HUES6 (cell line): ENCODE measurements at regions not wholly inside any gene's neighbourhood (a gene's known extent, or its start where the extent isn't known, plus 50 kb on each side); places are given as distances from the start of the nearest gene placed in this dataset.
"Not testable (repeated sequence)": the region's sequence is repeated elsewhere in the genome, so short reads cannot be mapped to it uniquely, and the experiment has no call there.

ENCODE experiments used
- H3K27ac ChIP-seq: 2 replicates; pipeline ENCODE4 v1.7.0; 2013; ENCODE audit warnings: low read depth, mild to moderate bottlenecking, low read length, inconsistent platforms
- H3K27me3 ChIP-seq: 2 replicates; pipeline ENCODE4 v1.6.1; 2013; ENCODE audit warnings: low read length; ENCODE audit not compliant: control insufficient read depth, insufficient read depth
- H3K36me3 ChIP-seq: 2 replicates; pipeline ENCODE4 v1.6.1; 2013; ENCODE audit warnings: low read length; ENCODE audit not compliant: control insufficient read depth, insufficient read depth
- H3K4me1 ChIP-seq: 2 replicates; pipeline ENCODE4 v1.6.1; 2013; ENCODE audit warnings: low read length; ENCODE audit not compliant: control insufficient read depth, insufficient read depth
- H3K4me3 ChIP-seq: 2 replicates; pipeline ENCODE4 v1.5.1; 2013; ENCODE audit warnings: low read depth, low read length
- H3K9ac ChIP-seq: one replicate; pipeline ENCODE4 v1.6.1; 2013; ENCODE audit warnings: mild to moderate bottlenecking, low read length
- H3K9me3 ChIP-seq: 2 replicates; pipeline ENCODE4 v1.6.1; 2013; ENCODE audit warnings: low read depth, low read length; ENCODE audit not compliant: control insufficient read depth, insufficient read depth

- peaks cover 35% of the 10 kb centered on the region for H3K9me3 ChIP-seq
- no peak overlapping the region for H3K27ac ChIP-seq
- no peaks in the 10 kb centered on the region for H3K36me3 ChIP-seq
- H3K4me1 ChIP-seq, result peaks cover 4% of the 10 kb centered on the region; the same call in 1 of the 2 replicates
- no peak overlapping the region for H3K9ac ChIP-seq
- no peaks in the 10 kb centered on the region for H3K27me3 ChIP-seq
- no peak overlapping the region for H3K4me3 ChIP-seq
Observed at GRCh38 chr9:96116275-96117064, 185.5 kb downstream of the HSD17B3 start.

GRCh38 chr9:96115836-96116235 is 186.1 kb downstream of the HSD17B3 start:
- H3K9ac ChIP-seq, result no peak overlapping the region
- no peak overlapping the region for H3K4me3 ChIP-seq
- no peaks in the 10 kb centered on the region for H3K27me3 ChIP-seq
- peaks cover 34% of the 10 kb centered on the region for H3K9me3 ChIP-seq
- H3K4me1 ChIP-seq, result peaks cover 4% of the 10 kb centered on the region; the same call in 1 of the 2 replicates
- no peak overlapping the region for H3K27ac ChIP-seq
- H3K36me3 ChIP-seq, result no peaks in the 10 kb centered on the region

GRCh38 chr9:96113032-96113431 is 188.9 kb downstream of the HSD17B3 start:
- Histone ChIP-seq H3K36me3 (no peaks in the 10 kb centered on the region), H3K27me3 (peaks cover 6% of the 10 kb centered on the region), H3K9ac (no peak overlapping the region), H3K4me1 (peaks cover 4% of the 10 kb centered on the region; the same call in 1 of the 2 replicates), H3K4me3 (no peak overlapping the region), H3K27ac (no peak overlapping the region), H3K9me3 (peaks cover 9% of the 10 kb centered on the region; the same call in 1 of the 2 replicates)

- Histone ChIP-seq H3K4me3 (no peak overlapping the region), H3K4me1 (peaks cover 4% of the 10 kb centered on the region; the same call in 1 of the 2 replicates), H3K27me3 (peaks cover 12% of the 10 kb centered on the region), H3K9ac (no peak overlapping the region), H3K36me3 (no peaks in the 10 kb centered on the region), H3K9me3 (no peaks in the 10 kb centered on the region), H3K27ac (no peak overlapping the region)
Observed at GRCh38 chr9:96109680-96110351, 192.2 kb downstream of the HSD17B3 start.

- Histone ChIP-seq H3K27ac (no peak overlapping the region), H3K9ac (no peak overlapping the region), H3K36me3 (no peaks in the 10 kb centered on the region), H3K9me3 (no peaks in the 10 kb centered on the region), H3K4me1 (peaks cover 4% of the 10 kb centered on the region; the same call in 1 of the 2 replicates), H3K4me3 (no peak overlapping the region), H3K27me3 (peaks cover 12% of the 10 kb centered on the region)
Observed at GRCh38 chr9:96108691-96109380, 193.1 kb downstream of the HSD17B3 start.

GRCh38 chr9:96107436-96107835 is 194.5 kb downstream of the HSD17B3 start:
- Histone ChIP-seq H3K9ac (no peak overlapping the region), H3K27ac (no peak overlapping the region), H3K36me3 (no peaks in the 10 kb centered on the region), H3K27me3 (peaks cover 12% of the 10 kb centered on the region), H3K4me3 (no peak overlapping the region), H3K9me3 (no peaks in the 10 kb centered on the region), H3K4me1 (no peaks in the 10 kb centered on the region; the same call in 1 of the 2 replicates)

- Histone ChIP-seq H3K9ac (no peak overlapping the region), H3K27ac (no peak overlapping the region), H3K4me1 (peaks cover 12% of the 10 kb centered on the region), H3K4me3 (no peak overlapping the region), H3K27me3 (no peaks in the 10 kb centered on the region), H3K9me3 (peaks cover 3% of the 10 kb centered on the region; the same call in 1 of the 2 replicates), H3K36me3 (no peaks in the 10 kb centered on the region)
Observed at GRCh38 chr9:96100385-96101300, 201.3 kb downstream of the HSD17B3 start.

GRCh38 chr9:96090630-96091029 is 211.3 kb downstream of the HSD17B3 start:
- peaks cover 18% of the 10 kb centered on the region for H3K4me1 ChIP-seq
- not testable (repeated sequence) for H3K4me3 ChIP-seq, H3K36me3 ChIP-seq, H3K27ac ChIP-seq, H3K27me3 ChIP-seq, H3K9ac ChIP-seq
- H3K9me3 ChIP-seq, result peaks cover 13% of the 10 kb centered on the region; the same call in 1 of the 2 replicates

GRCh38 chr9:96089452-96090085 is 212.4 kb downstream of the HSD17B3 start:
- Histone ChIP-seq H3K36me3 (no peaks in the 10 kb centered on the region), H3K27ac (no peak overlapping the region), H3K4me1 (peaks cover 18% of the 10 kb centered on the region), H3K9me3 (peaks cover 6% of the 10 kb centered on the region; the same call in 1 of the 2 replicates), H3K9ac (no peak overlapping the region), H3K4me3 (no peak overlapping the region), H3K27me3 (no peaks in the 10 kb centered on the region)

GRCh38 chr9:96088510-96088909 is 213.0 kb downstream of the ERCC6L2 start:
- H3K27ac ChIP-seq, result no peak overlapping the region
- H3K36me3 ChIP-seq, result no peaks in the 10 kb centered on the region
- no peaks in the 10 kb centered on the region for H3K27me3 ChIP-seq
- H3K9me3 ChIP-seq, result peaks cover 6% of the 10 kb centered on the region; the same call in 1 of the 2 replicates
- H3K4me3 ChIP-seq, result no peak overlapping the region
- H3K9ac ChIP-seq, result no peak overlapping the region
- peaks cover 18% of the 10 kb centered on the region for H3K4me1 ChIP-seq
